ENCODE measurements at regions not wholly inside any gene's neighbourhood (a gene's known extent, or its start where the extent isn't known, plus 50 kb on each side); places are given as distances from the start of the nearest gene placed in this dataset.
"Not testable (repeated sequence)": the region's sequence is repeated elsewhere in the genome, so short reads cannot be mapped to it uniquely, and the experiment has no call there.

GRCh38 chr6:115746583-115746982, 314.1 kb downstream of the FRK start:
- TF ChIP-seq CTCF, POLR2AphosphoS5, POLR2A, EP300 (IDR thresholded peaks at IDR 0.05): not testable (repeated sequence)
